GM12891 (cell line): ENCODE measurements at regions not wholly inside any gene's neighbourhood (a gene's known extent, or its start where the extent isn't known, plus 50 kb on each side); places are given as distances from the start of the nearest gene placed in this dataset.

Experiments used
- PAX5 ChIP-seq: IDR thresholded peaks from 2 replicates; pipeline ENCODE4 v1.6.1; 2011; ENCODE audit warnings: low read length, moderate library complexity, mild to moderate bottlenecking; ENCODE audit not compliant: insufficient read depth, severe bottlenecking
- POLR2A ChIP-seq: IDR thresholded peaks from 2 replicates; pipeline ENCODE4 v1.6.1; 2011; ENCODE audit warnings: low read depth, low read length, control low read depth
- POLR2AphosphoS5 ChIP-seq: IDR thresholded peaks from 2 replicates; pipeline ENCODE4 v1.6.1; 2011; ENCODE audit warnings: low read depth, low read length, control low read depth
- POU2F2 ChIP-seq: IDR thresholded peaks from 2 replicates; pipeline ENCODE4 v1.6.1; 2011; ENCODE audit warnings: low read depth, mild to moderate bottlenecking, control low read depth, low read length, moderate library complexity
- SPI1 ChIP-seq: IDR thresholded peaks from 2 replicates; pipeline ENCODE4 v1.6.1; 2011; ENCODE audit warnings: low read depth, low read length, control low read depth
- TAF1 ChIP-seq: IDR thresholded peaks from 2 replicates; pipeline ENCODE4 v1.6.1; 2011; ENCODE audit warnings: low read depth, low read length, control low read depth

- TF ChIP-seq TAF1 (no peak), POLR2A (no peak), PAX5 (no peak), POLR2AphosphoS5 (no peak), SPI1 (no peak), POU2F2 (no peak)
Observed at GRCh38 chr5:10913841-10914240, 152.8 kb upstream of the DAP start.
